D341Med (cell line): ENCODE measurements at regions not wholly inside any gene's neighbourhood (a gene's known extent, or its start where the extent isn't known, plus 50 kb on each side); places are given as distances from the start of the nearest gene placed in this dataset.
"Not testable (repeated sequence)": the region's sequence is repeated elsewhere in the genome, so short reads cannot be mapped to it uniquely, and the experiment has no call there.

Experiments used
- DNase-seq: peaks from one replicate; pipeline ENCODE4 v3.0.0; 2012; ENCODE audit warnings: low spot score

DNA sequence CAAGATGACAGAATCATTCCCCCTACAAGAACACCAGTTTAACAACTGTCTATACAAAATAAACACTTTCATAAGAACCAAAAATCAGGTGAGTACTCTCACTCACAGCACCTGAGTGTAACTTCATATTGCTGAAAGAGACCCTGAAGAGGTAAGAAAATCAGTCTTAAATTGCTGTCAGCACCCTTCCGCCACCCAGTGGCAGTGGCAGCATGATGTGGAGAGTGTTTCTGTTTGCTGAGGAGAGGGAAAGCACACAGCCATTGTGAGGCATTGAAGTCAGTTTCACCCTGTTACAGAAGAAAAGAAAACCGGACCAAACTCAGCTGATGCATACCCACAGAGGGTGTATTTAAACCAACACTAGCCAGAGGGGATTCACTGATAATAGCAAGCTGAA is 1240.8 kb upstream of the CRIM1 start:
- peak; percentile 25 for DNase-seq

DNA sequence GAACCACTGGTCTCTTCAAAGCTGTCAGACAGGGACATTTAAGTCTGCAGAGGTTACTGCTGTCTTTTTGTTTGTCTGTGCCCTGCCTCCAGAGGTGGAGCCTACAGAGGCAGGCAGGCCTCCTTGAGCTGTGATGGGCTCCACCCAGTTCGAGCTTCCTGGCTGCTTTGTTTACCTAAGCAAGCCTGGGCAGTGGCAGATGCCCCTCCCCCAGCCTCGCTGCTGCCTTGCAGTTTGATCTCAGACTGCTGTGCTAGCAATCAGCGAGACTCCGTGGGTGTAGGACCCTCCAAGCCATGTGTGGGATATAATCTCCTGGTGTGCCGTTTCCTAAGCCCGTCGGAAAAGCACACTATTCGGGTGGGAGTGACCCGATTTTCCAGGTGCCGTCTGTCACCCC is 1243.2 kb upstream of the CRIM1 start:
- not testable (repeated sequence) for DNase-seq

- no peak for DNase-seq
These were observed 1251.3 kb upstream of the CRIM1 start for GRCh38 chr2:35104309-35104708.

GRCh38 chr2:35099342-35099741 is 1256.2 kb upstream of the CRIM1 start:
- DNase-seq: no peak

DNA sequence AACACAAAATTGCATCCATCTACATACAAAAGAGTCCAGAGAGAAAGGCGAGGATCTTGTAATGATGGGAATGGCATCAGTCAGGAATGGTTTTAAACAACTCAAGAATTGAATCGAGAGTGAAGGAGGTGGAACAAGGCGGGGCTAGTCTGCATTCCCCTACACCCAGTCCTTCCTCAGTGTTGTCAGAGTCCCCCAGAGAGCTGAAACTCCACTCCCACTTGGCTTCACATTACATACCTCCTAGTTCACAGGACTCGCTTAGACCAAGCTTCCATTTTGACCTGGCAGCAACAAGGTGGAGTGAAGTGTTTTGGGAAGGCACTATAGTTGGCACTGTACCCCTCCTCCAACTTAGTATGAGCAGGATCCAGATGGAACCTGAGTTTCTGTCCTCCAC is 1273.5 kb upstream of the CRIM1 start:
- no peak for DNase-seq

GRCh38 chr2:35081622-35082015 is 1274.0 kb upstream of the CRIM1 start:
- no peak for DNase-seq

DNA sequence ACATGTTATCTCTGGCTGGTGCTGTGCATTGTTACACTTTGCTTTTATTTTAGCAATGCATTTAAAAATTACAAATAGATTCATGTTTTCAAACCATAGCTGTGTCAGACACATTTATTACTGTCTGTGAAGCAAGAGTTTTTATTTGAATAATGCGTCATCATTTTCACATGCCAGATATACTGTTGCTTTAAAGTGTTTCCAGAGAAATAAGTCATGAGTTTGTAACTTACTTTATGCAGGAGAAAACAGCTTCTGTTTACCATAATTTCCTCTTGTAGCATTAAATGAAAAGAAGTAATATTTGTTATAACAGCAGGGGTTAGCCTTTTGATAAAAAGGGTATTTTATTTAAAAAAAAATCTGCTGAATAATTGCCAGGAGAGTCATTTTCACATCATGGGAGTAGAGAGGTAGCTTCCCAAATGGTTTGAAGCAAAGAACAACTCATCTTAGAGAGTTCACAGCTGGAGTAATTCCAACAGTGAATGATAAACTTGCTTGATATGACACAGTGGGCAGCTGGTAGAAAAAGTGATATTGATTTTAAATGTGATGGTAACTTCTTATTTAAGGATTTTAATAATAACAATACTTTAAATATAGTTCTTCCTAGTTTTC is 1274.5 kb upstream of the CRIM1 start:
- no peak for DNase-seq

DNA sequence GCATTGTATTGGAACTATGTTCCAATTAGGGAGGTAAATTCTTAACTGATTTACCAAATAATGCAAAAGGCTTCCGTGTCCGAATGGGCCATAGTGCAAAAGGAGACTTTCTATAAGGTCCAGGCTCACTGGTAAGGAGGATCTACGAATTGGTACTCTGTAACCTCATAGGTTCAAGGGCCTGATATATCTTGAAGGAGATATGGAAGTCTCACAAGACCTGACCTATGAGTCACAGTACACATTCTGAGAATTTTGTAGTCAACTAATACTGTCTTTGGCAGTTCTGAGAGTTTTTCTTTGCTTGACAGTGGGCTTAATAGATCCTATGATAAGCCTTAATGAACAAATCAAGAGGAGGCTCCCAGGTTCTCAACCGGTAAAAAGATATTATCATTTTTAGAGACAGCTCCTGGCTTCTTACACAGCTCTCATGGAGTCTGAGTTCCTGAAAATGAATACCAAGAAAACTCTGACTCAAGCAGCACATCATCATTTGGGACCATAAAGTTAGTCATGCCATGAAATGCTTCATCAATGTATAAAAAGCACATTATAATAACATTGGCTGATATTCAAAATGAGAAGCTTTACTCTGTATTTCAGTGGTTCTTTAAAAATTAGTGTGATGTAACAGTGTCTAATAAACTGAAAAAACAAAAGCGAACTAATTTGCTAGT is 1275.2 kb upstream of the CRIM1 start:
- no peak for DNase-seq

DNA sequence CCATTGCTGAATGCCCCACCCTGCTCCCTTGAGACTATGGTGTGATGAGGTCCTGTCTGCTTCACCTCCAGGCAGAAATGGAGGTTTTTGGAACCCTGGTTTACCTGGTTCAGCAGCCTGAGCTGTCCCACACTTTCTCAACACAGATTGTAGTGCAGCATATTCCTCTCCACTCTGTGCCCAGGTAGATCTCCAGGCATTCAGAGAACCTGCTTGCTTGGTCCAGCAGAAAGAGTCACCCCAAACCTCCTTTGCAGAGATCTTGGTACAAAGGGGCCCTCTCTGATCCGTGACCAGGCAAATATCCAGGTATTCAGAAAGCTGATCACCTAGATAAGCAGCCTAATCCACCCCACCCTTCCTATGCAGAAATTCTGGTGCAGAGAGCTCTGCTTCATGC is 1288.2 kb upstream of the CRIM1 start:
- DNase-seq: no peak

GRCh38 chr2:35063836-35064235 is 1291.7 kb upstream of the CRIM1 start:
- DNase-seq: no peak

DNA sequence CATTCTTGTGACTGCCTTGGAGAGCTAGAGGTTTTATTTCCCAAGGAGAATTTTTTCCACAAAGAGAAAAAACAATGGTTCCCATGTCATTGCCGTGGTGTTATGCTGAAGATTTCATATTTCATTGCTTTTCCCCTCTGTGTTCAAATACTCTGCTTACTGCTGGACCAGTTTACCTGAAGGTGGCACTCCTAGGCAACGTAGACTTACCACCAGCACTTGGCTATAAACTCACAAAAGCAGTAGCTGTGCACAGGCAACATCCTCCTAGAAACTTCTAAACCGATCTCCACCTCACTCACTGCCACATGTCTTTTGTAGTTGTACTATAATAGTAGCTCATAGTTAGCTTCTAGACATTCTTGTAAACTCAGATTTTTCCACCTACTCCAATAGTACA is 1319.7 kb upstream of the CRIM1 start:
- no peak for DNase-seq

DNA sequence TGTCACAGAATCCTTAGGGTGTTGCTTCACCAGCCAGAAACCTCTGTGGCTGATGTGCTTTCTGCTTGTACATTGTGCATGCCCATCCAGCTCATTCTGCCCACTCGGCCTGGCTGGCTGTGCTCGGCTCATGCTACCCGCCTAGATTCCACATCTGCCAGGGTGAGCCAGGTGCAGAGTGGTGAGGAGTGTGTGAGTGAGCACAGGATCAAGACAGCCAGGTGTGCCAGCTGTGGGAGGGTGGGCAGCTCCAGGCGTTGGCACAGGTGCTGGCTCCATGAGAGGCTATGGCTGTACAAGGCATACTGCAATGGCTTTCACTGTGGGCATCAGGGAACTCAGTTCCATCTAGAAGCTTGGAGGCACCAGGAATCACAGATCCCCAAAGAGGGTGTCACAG is 1321.8 kb upstream of the CRIM1 start:
- DNase-seq: no peak

DNA sequence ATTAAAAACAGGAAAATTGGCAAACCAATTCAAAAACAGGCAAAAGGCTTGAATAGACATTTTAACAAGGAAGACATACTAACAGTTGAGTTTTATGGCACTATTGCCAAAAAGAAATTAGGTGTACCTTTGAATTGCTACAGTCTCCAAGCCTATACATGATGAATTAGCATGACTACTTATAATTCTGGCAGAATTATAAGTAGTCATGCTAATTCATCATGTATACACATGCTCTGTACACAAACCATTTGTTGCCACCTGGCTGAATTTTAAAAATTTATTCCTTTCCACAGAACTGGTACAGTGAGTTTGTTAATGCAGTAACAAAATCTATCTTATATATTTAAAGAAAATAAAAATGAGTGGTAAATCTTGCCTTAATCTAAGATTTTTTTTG is 1332.0 kb upstream of the CRIM1 start:
- no peak for DNase-seq

GRCh38 chr2:35000453-35000852 is 1355.1 kb upstream of the CRIM1 start:
- no peak for DNase-seq

DNA sequence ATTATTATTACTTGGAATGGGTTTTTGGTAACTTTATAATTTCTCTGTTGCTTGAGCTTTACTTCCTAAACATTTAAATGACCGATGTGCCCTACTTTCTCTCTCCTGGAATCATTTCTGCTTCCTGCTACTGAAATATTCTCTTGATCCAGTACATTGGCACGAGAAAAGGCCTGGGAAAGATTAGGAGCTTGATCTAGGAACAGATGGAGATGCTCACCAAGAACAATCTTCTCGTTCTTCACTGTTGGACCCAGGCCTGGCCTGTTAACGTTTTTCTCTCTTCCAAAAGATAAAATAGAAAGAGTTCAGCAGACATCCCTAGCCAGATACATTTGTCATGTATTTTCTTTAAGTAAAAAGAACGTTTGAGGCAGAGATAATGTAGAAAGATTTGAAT is 1356.8 kb upstream of the CRIM1 start:
- DNase-seq: no peak

GRCh38 chr2:34997779-34998178 is 1357.8 kb upstream of the CRIM1 start:
- DNase-seq: no peak

- DNase-seq: no peak
These were observed 1360.4 kb upstream of the CRIM1 start for GRCh38 chr2:34995196-34995595.

- DNase-seq: no peak
These were observed 1363.9 kb upstream of the CRIM1 start for GRCh38 chr2:34991508-34992274.

DNA sequence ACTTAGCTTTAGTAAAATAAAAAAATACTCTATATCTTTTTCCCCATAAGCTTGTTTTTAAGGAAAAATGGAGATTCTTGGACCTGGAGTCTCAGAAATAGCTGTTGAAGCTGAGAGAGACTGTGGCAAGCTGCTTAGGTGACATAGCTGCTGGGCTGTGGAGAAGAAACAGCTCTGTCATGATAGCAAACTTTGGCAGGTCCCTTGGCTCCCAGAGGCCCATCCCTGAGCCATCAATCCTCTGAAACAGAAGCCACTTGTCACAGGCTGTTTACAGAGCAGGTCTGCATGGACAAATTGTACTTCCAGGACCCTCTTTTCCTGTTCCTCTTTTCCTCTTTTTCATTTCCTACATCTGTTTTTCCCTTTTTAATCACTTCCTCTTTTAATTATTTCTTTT is 1370.1 kb upstream of the CRIM1 start:
- no peak for DNase-seq

DNA sequence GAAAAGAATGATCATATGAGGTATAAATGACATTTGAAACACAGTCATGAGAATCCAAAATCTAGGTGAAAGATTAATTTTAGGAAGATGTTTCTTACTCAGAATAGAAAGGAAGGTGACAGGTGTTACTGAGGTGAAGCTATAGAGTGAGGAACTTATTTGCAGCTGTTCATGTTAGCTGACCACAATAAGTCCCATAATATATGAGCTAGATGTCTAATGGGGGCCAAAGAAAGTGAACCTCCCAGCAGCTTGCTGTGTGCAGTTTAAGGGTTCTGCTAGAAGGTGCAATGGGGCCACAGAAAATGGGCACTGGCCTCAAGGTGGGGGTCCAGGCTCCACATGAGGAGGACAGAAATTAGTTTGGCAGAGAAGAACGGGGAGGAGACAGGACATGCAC is 1374.9 kb upstream of the CRIM1 start:
- no peak for DNase-seq

- no peak for DNase-seq
These were observed 1376.4 kb upstream of the CRIM1 start for GRCh38 chr2:34979148-34979547.

- DNase-seq: no peak
These were observed 1362.7 kb upstream of the FAM98A start for GRCh38 chr2:34961822-34962221.

- no peak for DNase-seq
These were observed 1355.7 kb upstream of the FAM98A start for GRCh38 chr2:34954758-34955157.
